Kidney tubule cell (primary cell): ENCODE measurements at regions not wholly inside any gene's neighbourhood (a gene's known extent, or its start where the extent isn't known, plus 50 kb on each side); places are given as distances from the start of the nearest gene placed in this dataset.
"Not testable (repeated sequence)": the region's sequence is repeated elsewhere in the genome, so short reads cannot be mapped to it uniquely, and the experiment has no call there.

Source experiments
- DNase-seq: peaks from one replicate; pipeline ENCODE4 v3.0.0-alpha.2; 2018; ENCODE audit warnings: low spot score

GRCh38 chr11:66789097-66789890, 53.9 kb upstream of the RCE1 start:
- DNase-seq, result peak; percentile 53

DNA sequence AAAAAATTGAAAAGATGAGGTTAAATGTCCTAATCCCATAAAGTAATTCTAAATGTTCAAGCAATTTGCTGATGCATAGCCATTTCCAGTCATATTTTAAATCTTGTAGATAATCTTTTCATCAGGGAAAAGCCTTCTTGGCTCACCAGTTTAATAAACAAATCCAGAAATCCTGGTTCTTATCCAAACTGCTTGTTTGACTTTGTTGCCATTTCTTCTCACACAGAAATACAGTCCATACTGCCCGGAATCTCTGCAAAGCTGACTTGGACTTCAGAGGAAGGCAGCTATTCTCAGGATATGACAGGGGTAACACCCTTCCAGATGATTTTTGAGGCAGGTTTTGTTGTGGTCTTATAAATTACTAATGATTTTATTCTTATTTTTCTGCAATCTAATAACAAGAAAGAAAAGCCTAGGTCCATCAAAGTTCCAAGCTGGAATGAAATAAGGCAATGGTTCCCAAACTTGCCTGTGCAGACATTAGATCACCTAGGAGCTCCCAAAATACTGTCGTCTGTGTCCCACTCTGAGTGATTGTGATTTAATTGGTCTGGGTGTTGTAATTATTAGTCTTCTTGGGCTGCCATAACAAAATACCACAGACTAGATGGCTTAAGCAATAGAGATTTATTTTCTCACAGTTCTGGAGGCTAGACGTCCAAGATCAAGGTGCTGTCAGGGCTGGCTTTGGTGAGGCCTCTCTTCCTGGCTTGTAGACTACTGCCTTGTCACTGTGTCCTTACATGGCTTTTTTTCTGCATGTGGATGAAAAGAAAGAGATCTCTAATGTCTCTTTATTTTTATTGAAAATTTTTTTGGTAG, 55.1 kb upstream of the RCE1 start:
- no peak for DNase-seq

DNA sequence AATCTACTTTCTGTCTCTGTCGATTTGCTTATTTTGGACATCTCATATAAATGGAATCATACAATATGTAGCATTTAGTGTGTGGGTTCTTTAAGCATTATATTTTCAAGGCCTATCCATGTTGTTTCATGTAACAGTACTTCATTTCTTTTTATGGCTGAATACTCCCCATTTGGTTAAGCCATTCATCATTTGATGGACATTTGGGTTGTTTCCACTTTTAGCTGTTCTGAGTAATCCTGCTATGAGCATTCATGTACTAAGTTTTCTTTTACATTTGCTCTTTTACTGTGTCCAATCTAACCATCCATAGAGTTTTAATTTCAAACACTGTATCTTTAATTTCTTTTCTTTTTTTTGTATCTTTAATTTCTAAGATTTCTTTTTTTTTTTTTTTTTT, 55.6 kb upstream of the SPTBN2 start:
- no peak for DNase-seq

- DNase-seq, result no peak
These were observed 53.7 kb upstream of the SPTBN2 start for GRCh38 chr11:66782726-66783125.

DNA sequence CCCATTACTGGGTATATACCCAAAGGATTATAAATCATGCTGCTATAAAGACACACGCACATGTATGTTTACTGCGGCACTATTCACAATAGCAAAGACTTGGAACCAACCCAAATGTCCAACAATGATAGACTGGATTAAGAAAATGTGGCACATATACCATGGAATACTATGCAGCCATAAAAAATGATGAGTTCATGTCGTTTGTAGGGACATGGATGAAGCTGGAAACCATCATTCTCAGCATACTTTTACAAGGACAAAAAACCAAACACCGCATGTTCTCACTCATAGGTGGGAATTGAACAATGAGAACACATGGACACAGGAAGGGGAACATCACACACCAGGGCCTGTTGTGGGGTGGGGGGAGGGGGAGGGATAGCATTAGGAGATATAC, 50.6 kb upstream of the SPTBN2 start:
- DNase-seq, result not testable (repeated sequence)
